ENCODE measurements at regions not wholly inside any gene's neighbourhood (a gene's known extent, or its start where the extent isn't known, plus 50 kb on each side); places are given as distances from the start of the nearest gene placed in this dataset.

- no peaks in the 10 kb centered on the region for H3K4me1 Mint-ChIP-seq
- no peak for DNase-seq
- intact Hi-C loops (cut with micrococcal nuclease): no loop called here
- WGBS (ENCODE audit: insufficient coverage): no CpG with 5 or more reads among the region's 1 CpG
- no peaks in the 10 kb centered on the region for H3K36me3 ChIP-seq (replicated peaks in 1 of 2; ENCODE audit: control insufficient read depth in 1 of 2, insufficient read depth in 2 of 2, low read length in 2 of 2)
- H3K9ac ChIP-seq (ENCODE audit: insufficient read depth, low read length, poor library complexity, severe bottlenecking): no peak overlapping the region
- peaks cover 0 to 3% of the 10 kb centered on the region in 2 donors for H3K9me3 ChIP-seq (replicated peaks in 1 of 2; ENCODE audit: control insufficient read depth in 1 of 2, insufficient read depth in 1 of 2, low read length in 2 of 2)
- no peak overlapping the region for H3K27ac Mint-ChIP-seq
- no peak overlapping the region for H3K4me2 ChIP-seq (replicated peaks; ENCODE audit: extremely low read depth, low read length, poor library complexity, severe bottlenecking)
- no peaks in the 10 kb centered on the region for H3K79me2 ChIP-seq (ENCODE audit: insufficient read depth, low read length)
- no peaks in the 10 kb centered on the region for H3K4me1 ChIP-seq (ENCODE audit: control insufficient read depth in 1 of 2, insufficient read depth in 2 of 2, low read length in 2 of 2)
- H3K27me3 ChIP-seq (ENCODE audit: control insufficient read depth in 2 of 2, insufficient read depth in 2 of 2, low read length in 2 of 2): no peaks in the 10 kb centered on the region
- H3K36me3 Mint-ChIP-seq: no peaks in the 10 kb centered on the region
- peaks cover 0 to 4% (median 0%) of the 10 kb centered on the region in 7 donors for H3K9me3 Mint-ChIP-seq
- no peak overlapping the region for H3K4me3 ChIP-seq (replicated peaks in 1 of 3; ENCODE audit: low read depth in 2 of 3, low read length in 3 of 3)
- H4K20me1 ChIP-seq (ENCODE audit: insufficient read depth, low read length): no peaks in the 10 kb centered on the region
- H3K27ac ChIP-seq (ENCODE audit: low read depth in 1 of 2, low read length in 2 of 2): no peak overlapping the region
- H2AFZ ChIP-seq (ENCODE audit: insufficient read depth, low read depth, low read length, poor library complexity, severe bottlenecking): no peak overlapping the region
- TF ChIP-seq, protein P1, sequence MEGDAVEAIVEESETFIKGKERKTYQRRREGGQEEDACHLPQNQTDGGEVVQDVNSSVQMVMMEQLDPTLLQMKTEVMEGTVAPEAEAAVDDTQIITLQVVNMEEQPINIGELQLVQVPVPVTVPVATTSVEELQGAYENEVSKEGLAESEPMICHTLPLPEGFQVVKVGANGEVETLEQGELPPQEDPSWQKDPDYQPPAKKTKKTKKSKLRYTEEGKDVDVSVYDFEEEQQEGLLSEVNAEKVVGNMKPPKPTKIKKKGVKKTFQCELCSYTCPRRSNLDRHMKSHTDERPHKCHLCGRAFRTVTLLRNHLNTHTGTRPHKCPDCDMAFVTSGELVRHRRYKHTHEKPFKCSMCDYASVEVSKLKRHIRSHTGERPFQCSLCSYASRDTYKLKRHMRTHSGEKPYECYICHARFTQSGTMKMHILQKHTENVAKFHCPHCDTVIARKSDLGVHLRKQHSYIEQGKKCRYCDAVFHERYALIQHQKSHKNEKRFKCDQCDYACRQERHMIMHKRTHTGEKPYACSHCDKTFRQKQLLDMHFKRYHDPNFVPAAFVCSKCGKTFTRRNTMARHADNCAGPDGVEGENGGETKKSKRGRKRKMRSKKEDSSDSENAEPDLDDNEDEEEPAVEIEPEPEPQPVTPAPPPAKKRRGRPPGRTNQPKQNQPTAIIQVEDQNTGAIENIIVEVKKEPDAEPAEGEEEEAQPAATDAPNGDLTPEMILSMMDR (IDR thresholded peaks at IDR 0.05): no peak
- no peak overlapping the region for H3K4me3 Mint-ChIP-seq
- H3K27me3 Mint-ChIP-seq (ENCODE audit: low read depth in 3 of 3): no peaks in the 10 kb centered on the region
Observed at GRCh38 chr5:164217464-164217863, 712.0 kb downstream of the MAT2B start.

DNA sequence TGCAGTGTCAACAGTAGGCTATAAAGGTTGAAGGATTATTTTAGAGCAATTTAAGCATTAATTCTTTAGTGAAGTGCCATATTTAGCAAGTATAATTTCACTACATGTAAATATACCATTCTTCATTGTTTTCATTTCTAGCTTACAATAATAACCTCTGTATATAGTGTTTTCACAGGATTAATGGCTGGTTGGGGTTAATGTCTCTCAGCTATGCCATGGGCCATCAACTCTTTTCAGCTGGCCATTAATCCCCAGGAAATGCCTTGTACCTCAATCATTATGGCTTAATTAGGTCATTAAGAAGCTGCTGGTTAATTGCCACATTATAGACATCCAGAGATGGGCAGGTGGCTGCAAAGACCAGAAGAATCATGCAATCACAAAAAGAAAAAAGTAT lies 715.1 kb downstream of the MAT2B start:
- TF ChIP-seq, protein P1 (IDR thresholded peaks at IDR 0.05): no peak
- H4K20me1 ChIP-seq (ENCODE audit: insufficient read depth, low read length): no peaks in the 10 kb centered on the region
- no peak for DNase-seq
- Mint-ChIP-seq H3K27ac (no peak overlapping the region), H3K4me1 (no peaks in the 10 kb centered on the region), H3K36me3 (no peaks in the 10 kb centered on the region), H3K4me3 (no peak overlapping the region), H3K27me3 (ENCODE audit: low read depth in 3 of 3) (peaks cover 0 to 2% (median 0%) of the 10 kb centered on the region in 3 donors), H3K9me3 (peaks cover 0 to 7% (median 0%) of the 10 kb centered on the region in 7 donors)
- H2AFZ ChIP-seq (ENCODE audit: insufficient read depth, low read depth, low read length, poor library complexity, severe bottlenecking): no peak overlapping the region
- H3K4me2 ChIP-seq (replicated peaks; ENCODE audit: extremely low read depth, low read length, poor library complexity, severe bottlenecking): no peak overlapping the region
- no peak overlapping the region for H3K27ac ChIP-seq (ENCODE audit: low read depth in 1 of 2, low read length in 2 of 2)
- peaks cover 0 to 6% of the 10 kb centered on the region in 2 donors for H3K9me3 ChIP-seq (replicated peaks in 1 of 2; ENCODE audit: control insufficient read depth in 1 of 2, insufficient read depth in 1 of 2, low read length in 2 of 2)
- no peak overlapping the region for H3K4me3 ChIP-seq (replicated peaks in 1 of 3; ENCODE audit: low read depth in 2 of 3, low read length in 3 of 3)
- H3K36me3 ChIP-seq (replicated peaks in 1 of 2; ENCODE audit: control insufficient read depth in 1 of 2, insufficient read depth in 2 of 2, low read length in 2 of 2): no peaks in the 10 kb centered on the region
- H3K4me1 ChIP-seq (ENCODE audit: control insufficient read depth in 1 of 2, insufficient read depth in 2 of 2, low read length in 2 of 2): no peaks in the 10 kb centered on the region
- no peaks in the 10 kb centered on the region for H3K27me3 ChIP-seq (ENCODE audit: control insufficient read depth in 2 of 2, insufficient read depth in 2 of 2, low read length in 2 of 2)
- H3K79me2 ChIP-seq (ENCODE audit: insufficient read depth, low read length): no peaks in the 10 kb centered on the region
- intact Hi-C loops (cut with micrococcal nuclease): no loop called here
- H3K9ac ChIP-seq (ENCODE audit: insufficient read depth, low read length, poor library complexity, severe bottlenecking): no peak overlapping the region

Data from CD14-positive monocyte (primary cell).